NCI-H1105 (cell line): ENCODE measurements at regions not wholly inside any gene's neighbourhood (a gene's known extent, or its start where the extent isn't known, plus 50 kb on each side); places are given as distances from the start of the nearest gene placed in this dataset.
"Not testable (repeated sequence)": the region's sequence is repeated elsewhere in the genome, so short reads cannot be mapped to it uniquely, and the experiment has no call there.

Experiments
- DNase-seq: peaks from one replicate; lab custom pipeline; 2025; lab: John Stamatoyannopoulos, UW

- DNase-seq = no peak
Measured at GRCh38 chr5:171542525-171543140, 123.2 kb downstream of the FGF18 start.

GRCh38 chr5:171543148-171543815 is 123.8 kb downstream of the FGF18 start:
- no peak for DNase-seq

- DNase-seq = no peak
Measured at GRCh38 chr5:171544913-171545765, 125.7 kb downstream of the FGF18 start.

- no peak for DNase-seq
Measured at GRCh38 chr5:171549274-171549673, 129.8 kb downstream of the FGF18 start.

- not testable (repeated sequence) for DNase-seq
Measured at GRCh38 chr5:171553817-171554216, 134.4 kb downstream of the FGF18 start.

GRCh38 chr5:171555160-171555559 is 135.7 kb downstream of the FGF18 start:
- no peak for DNase-seq

GRCh38 chr5:171562822-171563221 is 143.4 kb downstream of the FGF18 start:
- DNase-seq = no peak

GRCh38 chr5:171568389-171568788 is 148.9 kb downstream of the FGF18 start:
- no peak for DNase-seq

- DNase-seq = no peak
Measured at GRCh38 chr5:171569065-171569712, 149.7 kb downstream of the FGF18 start.

GRCh38 chr5:171570244-171570825 is 150.9 kb downstream of the FGF18 start:
- DNase-seq = no peak

GRCh38 chr5:171571663-171572062 is 152.2 kb downstream of the FGF18 start:
- DNase-seq = no peak

GRCh38 chr5:171573021-171573420 is 153.6 kb downstream of the FGF18 start:
- no peak for DNase-seq

GRCh38 chr5:171573451-171574225 is 154.2 kb downstream of the FGF18 start:
- no peak for DNase-seq

- DNase-seq = no peak
Measured at GRCh38 chr5:171574376-171574775, 154.9 kb downstream of the FGF18 start.

- DNase-seq = no peak
Measured at GRCh38 chr5:171575386-171575785, 155.9 kb downstream of the FGF18 start.

- DNase-seq = no peak
Measured at GRCh38 chr5:171575808-171576207, 156.4 kb downstream of the FGF18 start.

GRCh38 chr5:171577042-171577758 is 157.8 kb downstream of the FGF18 start:
- no peak for DNase-seq

- no peak for DNase-seq
Measured at GRCh38 chr5:171578049-171578828, 158.8 kb downstream of the FGF18 start.

- DNase-seq = no peak
Measured at GRCh38 chr5:171578829-171579491, 159.5 kb downstream of the FGF18 start.
